ENCODE measurements at regions not wholly inside any gene's neighbourhood (a gene's known extent, or its start where the extent isn't known, plus 50 kb on each side); places are given as distances from the start of the nearest gene placed in this dataset.

DNA sequence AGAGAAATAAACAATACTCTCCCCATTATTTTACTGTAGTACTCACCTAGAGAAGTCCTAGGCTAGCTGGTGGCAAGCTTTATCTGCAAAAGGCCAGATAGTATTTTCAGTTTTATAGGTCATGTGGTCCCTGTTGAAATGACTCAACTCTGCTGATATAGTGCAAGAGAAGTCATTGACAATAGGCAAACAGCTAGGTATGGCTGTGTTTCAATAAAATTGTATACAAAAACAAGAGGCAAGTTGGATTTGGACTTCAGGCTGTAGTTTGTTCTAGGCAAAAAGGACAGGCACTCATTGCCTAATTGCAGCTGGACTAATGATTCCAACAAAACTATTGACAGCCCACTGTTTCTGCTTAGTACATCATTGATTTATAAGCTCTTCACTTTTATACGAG is 328.0 kb upstream of the PDZRN3 start:
- TF ChIP-seq, protein P1, sequence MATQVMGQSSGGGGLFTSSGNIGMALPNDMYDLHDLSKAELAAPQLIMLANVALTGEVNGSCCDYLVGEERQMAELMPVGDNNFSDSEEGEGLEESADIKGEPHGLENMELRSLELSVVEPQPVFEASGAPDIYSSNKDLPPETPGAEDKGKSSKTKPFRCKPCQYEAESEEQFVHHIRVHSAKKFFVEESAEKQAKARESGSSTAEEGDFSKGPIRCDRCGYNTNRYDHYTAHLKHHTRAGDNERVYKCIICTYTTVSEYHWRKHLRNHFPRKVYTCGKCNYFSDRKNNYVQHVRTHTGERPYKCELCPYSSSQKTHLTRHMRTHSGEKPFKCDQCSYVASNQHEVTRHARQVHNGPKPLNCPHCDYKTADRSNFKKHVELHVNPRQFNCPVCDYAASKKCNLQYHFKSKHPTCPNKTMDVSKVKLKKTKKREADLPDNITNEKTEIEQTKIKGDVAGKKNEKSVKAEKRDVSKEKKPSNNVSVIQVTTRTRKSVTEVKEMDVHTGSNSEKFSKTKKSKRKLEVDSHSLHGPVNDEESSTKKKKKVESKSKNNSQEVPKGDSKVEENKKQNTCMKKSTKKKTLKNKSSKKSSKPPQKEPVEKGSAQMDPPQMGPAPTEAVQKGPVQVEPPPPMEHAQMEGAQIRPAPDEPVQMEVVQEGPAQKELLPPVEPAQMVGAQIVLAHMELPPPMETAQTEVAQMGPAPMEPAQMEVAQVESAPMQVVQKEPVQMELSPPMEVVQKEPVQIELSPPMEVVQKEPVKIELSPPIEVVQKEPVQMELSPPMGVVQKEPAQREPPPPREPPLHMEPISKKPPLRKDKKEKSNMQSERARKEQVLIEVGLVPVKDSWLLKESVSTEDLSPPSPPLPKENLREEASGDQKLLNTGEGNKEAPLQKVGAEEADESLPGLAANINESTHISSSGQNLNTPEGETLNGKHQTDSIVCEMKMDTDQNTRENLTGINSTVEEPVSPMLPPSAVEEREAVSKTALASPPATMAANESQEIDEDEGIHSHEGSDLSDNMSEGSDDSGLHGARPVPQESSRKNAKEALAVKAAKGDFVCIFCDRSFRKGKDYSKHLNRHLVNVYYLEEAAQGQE (IDR thresholded peaks at IDR 0.05; ENCODE audit: low read depth) = no peak
- no peak for TF ChIP-seq TAF1 (IDR thresholded peaks at IDR 0.05; ENCODE audit: low read depth)
- no peak for TF ChIP-seq TEAD4 (IDR thresholded peaks at IDR 0.05)
- no peak for TF ChIP-seq EP300 (IDR thresholded peaks at IDR 0.05; ENCODE audit: borderline replicate concordance)
- TF ChIP-seq, protein P2, sequence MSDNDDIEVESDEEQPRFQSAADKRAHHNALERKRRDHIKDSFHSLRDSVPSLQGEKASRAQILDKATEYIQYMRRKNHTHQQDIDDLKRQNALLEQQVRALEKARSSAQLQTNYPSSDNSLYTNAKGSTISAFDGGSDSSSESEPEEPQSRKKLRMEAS (IDR thresholded peaks at IDR 0.05) = no peak
- TF ChIP-seq FOXM1 (IDR thresholded peaks at IDR 0.05; ENCODE audit: borderline replicate concordance, low read depth) = no peak
- no peak for TF ChIP-seq TCF12 (IDR thresholded peaks at IDR 0.05; ENCODE audit: low read depth)
- TF ChIP-seq CEBPB (IDR thresholded peaks at IDR 0.05) = no peak
- no peak for TF ChIP-seq RAD21 (IDR thresholded peaks at IDR 0.05; ENCODE audit: low read depth)
- TF ChIP-seq NFIC (IDR thresholded peaks at IDR 0.05) = no peak
- no peak for TF ChIP-seq EGR1 (IDR thresholded peaks at IDR 0.05)
- TF ChIP-seq CREB1 (IDR thresholded peaks at IDR 0.05; ENCODE audit: low read depth) = no peak
- TF ChIP-seq YY1 (IDR thresholded peaks at IDR 0.05; ENCODE audit: low read depth) = no peak

Data from Ishikawa (cell line).